ENCODE measurements at regions not wholly inside any gene's neighbourhood (a gene's known extent, or its start where the extent isn't known, plus 50 kb on each side); places are given as distances from the start of the nearest gene placed in this dataset.

DNA sequence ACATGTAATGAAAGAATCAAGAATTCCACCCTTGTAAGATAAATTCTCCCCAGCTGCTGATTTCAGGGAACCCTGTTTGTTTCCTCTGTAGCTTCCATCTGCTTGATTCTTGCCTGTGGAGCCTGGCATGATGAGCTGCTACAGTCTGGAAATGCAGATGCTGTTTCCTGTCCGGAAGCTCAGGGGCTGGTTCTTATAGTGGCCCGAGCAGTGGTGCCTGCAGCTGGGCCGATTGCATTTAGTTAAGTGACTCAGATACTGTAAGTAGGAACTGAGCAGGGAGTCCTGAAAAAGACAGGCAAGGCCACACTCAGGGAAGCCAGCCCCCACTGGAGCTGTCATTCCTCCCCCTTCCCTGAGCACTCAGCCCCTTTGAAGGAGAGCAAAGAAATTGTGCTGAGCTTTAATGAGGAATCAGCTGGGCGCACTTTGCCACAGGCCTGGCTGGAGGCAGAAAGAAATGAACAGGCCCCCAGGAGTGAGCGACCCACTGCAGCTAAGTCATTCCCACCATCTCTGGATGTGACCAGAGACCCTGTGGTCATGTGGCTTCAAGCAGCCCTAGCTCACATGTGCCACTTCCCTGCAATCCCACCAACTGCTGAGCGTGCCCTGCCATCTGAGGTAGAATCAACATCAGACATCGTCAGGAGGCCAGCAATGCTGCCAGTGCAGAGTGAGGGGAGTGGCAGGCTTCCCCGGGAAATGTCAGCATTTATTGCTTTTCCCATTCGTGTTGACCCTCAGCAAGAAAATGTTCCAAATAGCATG, 206.0 kb upstream of the WWC1 start:
- TF ChIP-seq, protein P1, sequence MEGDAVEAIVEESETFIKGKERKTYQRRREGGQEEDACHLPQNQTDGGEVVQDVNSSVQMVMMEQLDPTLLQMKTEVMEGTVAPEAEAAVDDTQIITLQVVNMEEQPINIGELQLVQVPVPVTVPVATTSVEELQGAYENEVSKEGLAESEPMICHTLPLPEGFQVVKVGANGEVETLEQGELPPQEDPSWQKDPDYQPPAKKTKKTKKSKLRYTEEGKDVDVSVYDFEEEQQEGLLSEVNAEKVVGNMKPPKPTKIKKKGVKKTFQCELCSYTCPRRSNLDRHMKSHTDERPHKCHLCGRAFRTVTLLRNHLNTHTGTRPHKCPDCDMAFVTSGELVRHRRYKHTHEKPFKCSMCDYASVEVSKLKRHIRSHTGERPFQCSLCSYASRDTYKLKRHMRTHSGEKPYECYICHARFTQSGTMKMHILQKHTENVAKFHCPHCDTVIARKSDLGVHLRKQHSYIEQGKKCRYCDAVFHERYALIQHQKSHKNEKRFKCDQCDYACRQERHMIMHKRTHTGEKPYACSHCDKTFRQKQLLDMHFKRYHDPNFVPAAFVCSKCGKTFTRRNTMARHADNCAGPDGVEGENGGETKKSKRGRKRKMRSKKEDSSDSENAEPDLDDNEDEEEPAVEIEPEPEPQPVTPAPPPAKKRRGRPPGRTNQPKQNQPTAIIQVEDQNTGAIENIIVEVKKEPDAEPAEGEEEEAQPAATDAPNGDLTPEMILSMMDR (IDR thresholded peaks at IDR 0.05; ENCODE audit: poor library complexity): no peak
- no peak for TF ChIP-seq EZH2 (IDR thresholded peaks at IDR 0.05; ENCODE audit: borderline replicate concordance)

All from hepatocyte (in vitro differentiated cells).